ENCODE measurements at regions not wholly inside any gene's neighbourhood (a gene's known extent, or its start where the extent isn't known, plus 50 kb on each side); places are given as distances from the start of the nearest gene placed in this dataset.

DNA sequence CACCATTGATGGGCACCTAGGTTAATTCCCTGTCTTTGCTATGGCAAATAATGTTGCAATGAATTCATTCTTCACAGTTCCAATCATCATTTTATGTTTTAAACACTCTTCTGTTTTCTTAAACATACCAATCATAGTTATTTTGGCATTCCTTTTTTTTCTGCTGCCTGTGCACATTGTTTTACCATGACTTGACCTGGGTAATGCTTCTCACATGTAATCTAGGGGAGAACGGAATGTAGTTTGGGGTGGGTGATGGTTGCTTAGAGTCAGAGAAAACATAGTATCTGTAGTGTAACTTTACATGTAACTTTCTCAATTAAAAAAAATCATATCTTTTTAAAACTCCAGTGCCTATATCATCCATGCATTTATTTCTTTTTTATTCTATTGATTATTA is 1945.3 kb upstream of the RAG2 start:
- no peak for TF ChIP-seq JUND (IDR thresholded peaks at IDR 0.05; ENCODE audit: low read depth, low read length)
- no peak for TF ChIP-seq POLR2AphosphoS2 (IDR thresholded peaks at IDR 0.05; ENCODE audit: low read depth, low read length)
- TF ChIP-seq, protein P1, sequence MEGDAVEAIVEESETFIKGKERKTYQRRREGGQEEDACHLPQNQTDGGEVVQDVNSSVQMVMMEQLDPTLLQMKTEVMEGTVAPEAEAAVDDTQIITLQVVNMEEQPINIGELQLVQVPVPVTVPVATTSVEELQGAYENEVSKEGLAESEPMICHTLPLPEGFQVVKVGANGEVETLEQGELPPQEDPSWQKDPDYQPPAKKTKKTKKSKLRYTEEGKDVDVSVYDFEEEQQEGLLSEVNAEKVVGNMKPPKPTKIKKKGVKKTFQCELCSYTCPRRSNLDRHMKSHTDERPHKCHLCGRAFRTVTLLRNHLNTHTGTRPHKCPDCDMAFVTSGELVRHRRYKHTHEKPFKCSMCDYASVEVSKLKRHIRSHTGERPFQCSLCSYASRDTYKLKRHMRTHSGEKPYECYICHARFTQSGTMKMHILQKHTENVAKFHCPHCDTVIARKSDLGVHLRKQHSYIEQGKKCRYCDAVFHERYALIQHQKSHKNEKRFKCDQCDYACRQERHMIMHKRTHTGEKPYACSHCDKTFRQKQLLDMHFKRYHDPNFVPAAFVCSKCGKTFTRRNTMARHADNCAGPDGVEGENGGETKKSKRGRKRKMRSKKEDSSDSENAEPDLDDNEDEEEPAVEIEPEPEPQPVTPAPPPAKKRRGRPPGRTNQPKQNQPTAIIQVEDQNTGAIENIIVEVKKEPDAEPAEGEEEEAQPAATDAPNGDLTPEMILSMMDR (IDR thresholded peaks at IDR 0.05 in 2 of 3, conservative IDR thresholded peaks at IDR 0.05 in 1 of 3; ENCODE audit: control insufficient read depth in 2 of 3, extremely low read depth in 1 of 3, insufficient read depth in 1 of 3, low read depth in 3 of 3, low read length in 3 of 3), result no peak

Measured in GM12878 (cell line).